ENCODE measurements at regions not wholly inside any gene's neighbourhood (a gene's known extent, or its start where the extent isn't known, plus 50 kb on each side); places are given as distances from the start of the nearest gene placed in this dataset.

GRCh38 chr20:22525069-22525820, 59.1 kb downstream of the FOXA2 start (continued):
- TF ChIP-seq REPIN1 (CRISPR knock-in tag; IDR thresholded peaks at IDR 0.05; ENCODE audit: borderline replicate concordance, low read depth) (peak; percentile 62; the same call in 1 of the 2 replicates), NKX3-1 (CRISPR knock-in tag; IDR thresholded peaks at IDR 0.05) (no peak; the same call in 1 of the 2 replicates), ZNF180 (CRISPR knock-in tag; IDR thresholded peaks at IDR 0.05; ENCODE audit: borderline replicate concordance, low read depth) (0 out of 2 replicates have a peak, but pooled peaks have one; percentile 79), IKZF4 (CRISPR knock-in tag; IDR thresholded peaks at IDR 0.05; ENCODE audit: borderline replicate concordance, low read depth, not compliant biosample characterization) (no peak), ZNF317 (CRISPR knock-in tag; IDR thresholded peaks at IDR 0.05) (peak; percentile 86), TEAD2 (CRISPR knock-in tag; IDR thresholded peaks at IDR 0.05) (no peak), IRF9 (CRISPR knock-in tag; IDR thresholded peaks at IDR 0.05; ENCODE audit: borderline replicate concordance) (no peak), EHMT2 (IDR thresholded peaks at IDR 0.05; ENCODE audit: borderline replicate concordance, low read depth, low read length) (peak; percentile 90), BHLHE40 (IDR thresholded peaks at IDR 0.05; ENCODE audit: low read length) (no peak), ZNF18 (CRISPR knock-in tag; IDR thresholded peaks at IDR 0.05; ENCODE audit: insufficient replicate concordance) (no peak), ZNF407 (CRISPR knock-in tag; IDR thresholded peaks at IDR 0.05; ENCODE audit: not compliant biosample characterization) (no peak), KLF6 (CRISPR knock-in tag; IDR thresholded peaks at IDR 0.05) (peak; percentile 92; the same call in 1 of the 2 replicates), ZNF34 (CRISPR knock-in tag; IDR thresholded peaks at IDR 0.05; ENCODE audit: borderline replicate concordance) (peak; percentile 73; the same call in 1 of the 2 replicates), ZNF512B (CRISPR knock-in tag; IDR thresholded peaks at IDR 0.05; ENCODE audit: borderline replicate concordance) (peak; percentile 89; the same call in 1 of the 2 replicates)

Measured in HepG2 (cell line).